ENCODE measurements at regions not wholly inside any gene's neighbourhood (a gene's known extent, or its start where the extent isn't known, plus 50 kb on each side); places are given as distances from the start of the nearest gene placed in this dataset.

GRCh38 chr11:104380358-104380757 lies 216.4 kb upstream of the PDGFD start:
- TF ChIP-seq CTCF (conservative IDR thresholded peaks at IDR 0.05; ENCODE audit: low read length) = no peak
- DNase-seq (ENCODE audit: low read depth) = peak; percentile 6
- no peak overlapping the region for H3K4me3 ChIP-seq (ENCODE audit: low read length)

- DNase-seq (ENCODE audit: low read depth) = peak; percentile 3
- H3K4me3 ChIP-seq (ENCODE audit: low read length) = no peak overlapping the region
- no peak for TF ChIP-seq CTCF (conservative IDR thresholded peaks at IDR 0.05; ENCODE audit: low read length)
These were observed 208.2 kb upstream of the PDGFD start for GRCh38 chr11:104372111-104372510.

- no peak overlapping the region for H3K4me3 ChIP-seq (ENCODE audit: low read length)
- no peak for TF ChIP-seq CTCF (conservative IDR thresholded peaks at IDR 0.05; ENCODE audit: low read length)
- DNase-seq (ENCODE audit: low read depth) = no peak
These were observed 206.5 kb upstream of the PDGFD start for GRCh38 chr11:104370478-104370877.

- no peak for TF ChIP-seq CTCF (conservative IDR thresholded peaks at IDR 0.05; ENCODE audit: low read length)
- H3K4me3 ChIP-seq (ENCODE audit: low read length) = no peak overlapping the region
- DNase-seq (ENCODE audit: low read depth) = peak; percentile 4
These were observed 205.8 kb upstream of the PDGFD start for GRCh38 chr11:104369761-104370160.

GRCh38 chr11:104366321-104366734 lies 202.4 kb upstream of the PDGFD start:
- TF ChIP-seq CTCF (conservative IDR thresholded peaks at IDR 0.05; ENCODE audit: low read length) = no peak
- H3K4me3 ChIP-seq (ENCODE audit: low read length) = no peak overlapping the region
- DNase-seq (ENCODE audit: low read depth) = no peak

- DNase-seq (ENCODE audit: low read depth) = no peak
- no peak for TF ChIP-seq CTCF (conservative IDR thresholded peaks at IDR 0.05; ENCODE audit: low read length)
These were observed 201.7 kb upstream of the PDGFD start for GRCh38 chr11:104365676-104366075.

GRCh38 chr11:104361975-104362374 lies 198.0 kb upstream of the PDGFD start:
- no peak for TF ChIP-seq CTCF (conservative IDR thresholded peaks at IDR 0.05; ENCODE audit: low read length)
- H3K4me3 ChIP-seq (ENCODE audit: low read length) = no peak overlapping the region
- DNase-seq (ENCODE audit: low read depth) = no peak

More at GRCh38 chr11:104365676-104366075, 201.7 kb upstream of the PDGFD start:
- no peak overlapping the region for H3K4me3 ChIP-seq (ENCODE audit: low read length)

Data from AG10803 (cell line).